Parathyroid adenoma (tissue), 2 donors: ENCODE measurements at regions not wholly inside any gene's neighbourhood (a gene's known extent, or its start where the extent isn't known, plus 50 kb on each side); places are given as distances from the start of the nearest gene placed in this dataset.

Experiments used
- H2AFZ ChIP-seq: fragments of 300-600 bp; sonication (generic); one replicate; pipeline ENCODE4 v1.7.0; 2017; ENCODE audit warnings: antibody characterized with exemption, mild to moderate bottlenecking
- H3K27ac ChIP-seq: fragments of 300-600 bp; sonication (generic); one replicate; pipeline ENCODE4 v1.7.0; 2017
- H3K27me3 ChIP-seq: fragments of 300-600 bp; sonication (generic); one replicate; pipeline ENCODE4 v1.7.0; 2017; ENCODE audit warnings: low read length; ENCODE audit not compliant: control insufficient read depth, insufficient read depth
- H3K36me3 ChIP-seq: fragments of 300-600 bp; sonication (generic); one replicate; pipeline ENCODE4 v1.7.0; 2017; ENCODE audit warnings: low read length; ENCODE audit not compliant: control insufficient read depth, insufficient read depth
- H3K4me1 ChIP-seq: fragments of 300-600 bp; sonication (generic); one replicate; pipeline ENCODE4 v1.7.0; 2017; ENCODE audit warnings: control low read depth
- H3K4me2 ChIP-seq: fragments of 300-600 bp; sonication (generic); one replicate; pipeline ENCODE4 v1.7.0; 2017; ENCODE audit warnings: low read length
- H3K4me3 ChIP-seq: fragments of 300-600 bp; sonication (generic); one replicate; pipeline ENCODE4 v1.7.0; 2017; ENCODE audit warnings: low read depth, low read length
- H3K79me2 ChIP-seq: fragments of 300-600 bp; sonication (generic); one replicate; pipeline ENCODE4 v1.7.0; 2017; ENCODE audit warnings: control low read depth
- H3K9ac ChIP-seq: fragments of 300-600 bp; sonication (generic); one replicate; pipeline ENCODE4 v1.7.0; 2017; ENCODE audit warnings: mild to moderate bottlenecking
- H3K9me3 ChIP-seq: fragments of 300-600 bp; sonication (generic); one replicate; pipeline ENCODE4 v1.7.0; 2017; ENCODE audit warnings: low read length; ENCODE audit not compliant: control insufficient read depth
- TF ChIP-seq, protein P1 (sequence below): fragments of 300-600 bp; sonication (generic); IDR thresholded peaks from one replicate; pipeline ENCODE4 v1.7.0; 2017; ENCODE audit warnings: antibody characterized with exemption, mild to moderate bottlenecking
- donor health status: primary hyperparathyroidism.

DNA sequence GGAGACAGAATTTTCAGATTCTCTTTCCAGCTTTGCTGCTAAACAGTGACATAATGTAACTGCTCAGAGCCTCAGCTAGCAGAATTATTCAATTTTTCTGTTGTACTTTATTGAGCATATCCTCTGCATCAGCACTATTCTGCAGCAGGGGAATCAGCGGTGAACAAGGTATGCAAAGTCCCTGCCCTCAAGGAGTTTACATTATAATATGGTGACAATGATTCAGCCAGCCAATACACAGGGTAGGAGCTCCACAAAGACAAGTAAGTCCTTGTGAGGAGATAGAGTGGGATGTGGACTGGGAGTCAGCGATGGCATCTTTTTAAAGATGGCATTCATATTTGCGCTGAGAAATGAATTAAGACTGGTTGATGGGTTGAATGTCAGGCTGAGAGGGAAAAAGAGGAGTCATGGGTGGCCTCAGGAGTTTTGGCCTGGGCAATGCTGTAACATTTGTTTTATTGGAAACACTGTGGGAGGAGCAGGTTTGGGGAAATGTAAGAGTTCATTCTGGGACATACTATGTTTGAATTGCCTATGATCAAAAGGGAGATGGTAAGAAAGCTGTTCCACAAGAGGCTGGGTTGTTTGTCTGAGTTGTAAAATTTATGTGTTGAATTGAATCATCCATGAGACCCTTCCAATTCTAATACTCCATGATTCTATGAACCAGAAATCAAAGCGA lies 194.5 kb downstream of the PLK2 start:
- Histone ChIP-seq H3K79me2 (no peaks in the 10 kb centered on the region), H3K4me3 (no peak overlapping the region), H3K9me3 (no peaks in the 10 kb centered on the region), H3K27ac (no peak overlapping the region), H3K36me3 (no peaks in the 10 kb centered on the region), H2AFZ (no peak overlapping the region), H3K4me2 (no peak overlapping the region), H3K4me1 (no peaks in the 10 kb centered on the region), H3K27me3 (no peaks in the 10 kb centered on the region), H3K9ac (no peak overlapping the region)
- TF ChIP-seq, protein P1, sequence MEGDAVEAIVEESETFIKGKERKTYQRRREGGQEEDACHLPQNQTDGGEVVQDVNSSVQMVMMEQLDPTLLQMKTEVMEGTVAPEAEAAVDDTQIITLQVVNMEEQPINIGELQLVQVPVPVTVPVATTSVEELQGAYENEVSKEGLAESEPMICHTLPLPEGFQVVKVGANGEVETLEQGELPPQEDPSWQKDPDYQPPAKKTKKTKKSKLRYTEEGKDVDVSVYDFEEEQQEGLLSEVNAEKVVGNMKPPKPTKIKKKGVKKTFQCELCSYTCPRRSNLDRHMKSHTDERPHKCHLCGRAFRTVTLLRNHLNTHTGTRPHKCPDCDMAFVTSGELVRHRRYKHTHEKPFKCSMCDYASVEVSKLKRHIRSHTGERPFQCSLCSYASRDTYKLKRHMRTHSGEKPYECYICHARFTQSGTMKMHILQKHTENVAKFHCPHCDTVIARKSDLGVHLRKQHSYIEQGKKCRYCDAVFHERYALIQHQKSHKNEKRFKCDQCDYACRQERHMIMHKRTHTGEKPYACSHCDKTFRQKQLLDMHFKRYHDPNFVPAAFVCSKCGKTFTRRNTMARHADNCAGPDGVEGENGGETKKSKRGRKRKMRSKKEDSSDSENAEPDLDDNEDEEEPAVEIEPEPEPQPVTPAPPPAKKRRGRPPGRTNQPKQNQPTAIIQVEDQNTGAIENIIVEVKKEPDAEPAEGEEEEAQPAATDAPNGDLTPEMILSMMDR: no peak

DNA sequence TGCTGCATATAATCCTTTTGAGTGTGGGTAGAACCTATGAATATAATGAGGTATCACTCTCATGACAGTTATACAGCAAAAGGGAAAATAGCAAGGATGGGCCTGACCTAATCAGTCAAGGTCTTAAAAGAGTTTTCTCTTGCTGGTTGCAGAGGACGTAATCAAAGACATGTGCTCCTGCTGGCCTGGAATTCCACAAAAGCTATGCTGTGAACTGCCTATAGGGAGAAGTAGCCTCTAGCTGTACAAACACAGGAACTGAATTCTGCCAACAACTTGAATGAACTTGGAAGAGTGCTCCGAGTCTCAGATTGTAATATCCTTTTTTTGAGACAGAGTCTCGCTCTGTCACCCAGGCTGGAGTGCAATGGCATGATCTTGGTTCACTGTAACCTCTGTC lies 195.6 kb downstream of the PLK2 start:
- Histone ChIP-seq H3K4me1 (no peaks in the 10 kb centered on the region), H3K9me3 (no peaks in the 10 kb centered on the region), H3K4me2 (no peak overlapping the region), H3K79me2 (no peaks in the 10 kb centered on the region), H2AFZ (no peak overlapping the region), H3K36me3 (no peaks in the 10 kb centered on the region), H3K9ac (no peak overlapping the region), H3K27me3 (no peaks in the 10 kb centered on the region), H3K4me3 (no peak overlapping the region), H3K27ac (no peak overlapping the region)
- TF ChIP-seq, protein P1: no peak

DNA sequence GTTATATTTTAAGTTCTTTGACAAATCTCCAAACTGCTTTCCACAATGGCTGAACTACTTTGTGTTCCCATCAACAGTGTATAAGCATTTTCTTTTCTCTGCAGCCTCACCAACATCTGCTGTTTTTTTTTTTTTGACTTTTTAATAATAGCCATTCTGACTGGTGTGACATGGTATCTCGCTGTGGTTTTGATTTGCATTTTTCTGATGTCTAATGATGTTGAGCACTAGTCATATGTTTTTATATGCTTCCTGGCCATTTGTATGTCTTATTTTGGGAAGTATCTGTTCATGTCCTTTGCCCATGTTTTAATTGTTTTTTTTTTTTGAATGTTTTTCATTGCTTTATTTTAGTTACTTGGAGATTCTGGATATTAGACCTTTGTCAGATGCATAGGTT lies 196.6 kb downstream of the PLK2 start:
- Histone ChIP-seq H3K79me2 (no peaks in the 10 kb centered on the region), H3K9me3 (no peaks in the 10 kb centered on the region)
- TF ChIP-seq, protein P1: no peak

DNA sequence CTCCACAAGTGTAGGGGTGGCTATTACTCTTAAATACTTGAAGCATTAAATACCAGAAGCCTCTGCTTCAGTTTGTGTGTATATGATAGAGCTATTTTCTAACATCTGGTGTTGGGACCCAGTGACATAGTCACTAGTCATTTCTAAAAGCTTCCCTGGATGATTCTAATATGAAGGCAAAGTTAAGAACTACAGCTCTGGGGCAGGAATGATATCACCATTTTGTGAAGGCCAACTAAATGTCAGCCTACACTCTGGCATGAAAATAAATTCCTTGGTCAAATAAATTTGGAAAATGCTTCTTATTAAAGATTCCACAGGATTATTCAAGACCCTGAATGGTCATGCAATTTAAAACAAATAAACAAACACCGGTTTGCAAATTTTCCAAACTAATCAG lies 197.7 kb downstream of the PLK2 start:
- no peak overlapping the region for H3K4me3 ChIP-seq
- TF ChIP-seq, protein P1: no peak
- no peaks in the 10 kb centered on the region for H3K4me1 ChIP-seq
- H3K9me3 ChIP-seq: no peaks in the 10 kb centered on the region
- H3K9ac ChIP-seq: no peak overlapping the region
- no peak overlapping the region for H3K27ac ChIP-seq
- H2AFZ ChIP-seq: no peak overlapping the region
- H3K36me3 ChIP-seq: no peaks in the 10 kb centered on the region
- H3K4me2 ChIP-seq: no peak overlapping the region
- no peaks in the 10 kb centered on the region for H3K27me3 ChIP-seq
- no peaks in the 10 kb centered on the region for H3K79me2 ChIP-seq

More for the DNA sequence above, 196.6 kb downstream of the PLK2 start:
- Histone ChIP-seq H3K27me3 (no peaks in the 10 kb centered on the region), H3K27ac (no peak overlapping the region), H3K4me2 (no peak overlapping the region), H2AFZ (no peak overlapping the region), H3K4me3 (no peak overlapping the region), H3K4me1 (no peaks in the 10 kb centered on the region), H3K36me3 (no peaks in the 10 kb centered on the region), H3K9ac (no peak overlapping the region)

DNA sequence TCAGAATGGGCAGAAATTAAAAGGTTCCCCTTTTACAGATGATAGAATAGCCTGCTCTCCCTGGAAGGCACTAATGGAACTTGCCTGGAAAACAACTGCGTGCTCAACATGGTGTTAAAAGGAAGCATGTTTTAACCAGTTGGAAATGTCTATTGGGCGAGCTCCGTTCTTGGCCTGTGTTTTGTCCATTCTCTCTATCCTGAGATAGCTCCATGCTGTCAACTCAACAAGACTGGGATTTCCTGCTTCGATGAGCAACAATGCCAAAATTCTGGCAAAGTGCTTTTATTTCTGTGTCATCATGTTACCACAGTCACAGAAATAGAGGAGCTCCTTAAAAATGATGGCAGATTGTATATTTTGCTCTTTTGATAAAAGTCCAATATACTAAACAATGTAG lies 198.3 kb downstream of the PLK2 start:
- H3K27ac ChIP-seq: no peak overlapping the region

More for the DNA sequence above, 198.3 kb downstream of the PLK2 start:
- TF ChIP-seq, protein P1: no peak
- Histone ChIP-seq H3K4me3 (no peak overlapping the region), H3K9ac (no peak overlapping the region), H2AFZ (no peak overlapping the region), H3K9me3 (no peaks in the 10 kb centered on the region), H3K4me1 (no peaks in the 10 kb centered on the region), H3K79me2 (no peaks in the 10 kb centered on the region), H3K4me2 (no peak overlapping the region), H3K36me3 (no peaks in the 10 kb centered on the region), H3K27me3 (no peaks in the 10 kb centered on the region)
